ENCODE measurements at regions not wholly inside any gene's neighbourhood (a gene's known extent, or its start where the extent isn't known, plus 50 kb on each side); places are given as distances from the start of the nearest gene placed in this dataset.

GRCh38 chr2:381181-381580 is 93.3 kb upstream of the ALKAL2 start:
- TF ChIP-seq CTCF (IDR thresholded peaks at IDR 0.05) (no peak), POLR2A (IDR thresholded peaks at IDR 0.05) (no peak)

Measured in body of pancreas (tissue), 4 donors.